Mesendoderm (in vitro differentiated cells): ENCODE measurements at regions not wholly inside any gene's neighbourhood (a gene's known extent, or its start where the extent isn't known, plus 50 kb on each side); places are given as distances from the start of the nearest gene placed in this dataset.
A peak's percentile ranks its signal among the peaks of the same experiment; 100 is the strongest.
"Not testable (repeated sequence)": the region's sequence is repeated elsewhere in the genome, so short reads cannot be mapped to it uniquely, and the experiment has no call there.

ENCODE experiments used
- DNase-seq: peaks from one replicate; pipeline ENCODE4 v3.0.0; 2013
- H2AK5ac ChIP-seq: 2 replicates; pipeline ENCODE4 v1.6.1; 2013; ENCODE audit warnings: low read length, inconsistent platforms
- H2BK120ac ChIP-seq: 2 replicates; pipeline ENCODE4 v1.6.1; 2013; ENCODE audit warnings: low read depth, mild to moderate bottlenecking, low read length, moderate library complexity, mixed read lengths
- H2BK15ac ChIP-seq: replicated peaks from 2 replicates; pipeline ENCODE4 v1.6.1; 2013; ENCODE audit warnings: low read depth, mild to moderate bottlenecking, moderate library complexity
- H2BK5ac ChIP-seq: 2 replicates; pipeline ENCODE4 v1.6.1; 2013; ENCODE audit warnings: low read length, inconsistent platforms
- H3K18ac ChIP-seq: 2 replicates; pipeline ENCODE4 v1.6.1; 2013; ENCODE audit warnings: mild to moderate bottlenecking, low read length, mixed read lengths
- H3K23ac ChIP-seq: one replicate; pipeline ENCODE4 v1.6.1; 2013; ENCODE audit warnings: low read length
- H3K27ac ChIP-seq: 2 replicates; pipeline ENCODE4 v1.5.1; 2013; ENCODE audit warnings: low read depth, mild to moderate bottlenecking, inconsistent platforms, low read length, moderate library complexity
- H3K27me3 ChIP-seq: 2 replicates; pipeline ENCODE4 v1.6.1; 2013; ENCODE audit warnings: low read length, control low read depth, mild to moderate bottlenecking, inconsistent platforms; ENCODE audit not compliant: insufficient read depth, poor library complexity
- H3K36me3 ChIP-seq: 2 replicates; pipeline ENCODE4 v1.6.1; 2013; ENCODE audit warnings: low read length, inconsistent platforms; ENCODE audit not compliant: control insufficient read depth, insufficient read depth
- H3K4ac ChIP-seq: one replicate; pipeline ENCODE4 v1.6.1; 2013; ENCODE audit warnings: low read depth, mild to moderate bottlenecking, low read length, moderate library complexity
- H3K4me1 ChIP-seq: 2 replicates; pipeline ENCODE4 v1.6.1; 2013; ENCODE audit warnings: low read depth, low read length, inconsistent platforms; ENCODE audit not compliant: control insufficient read depth
- H3K4me2 ChIP-seq: 2 replicates; pipeline ENCODE4 v1.6.1; 2013; ENCODE audit warnings: low read length
- H3K4me3 ChIP-seq: 2 replicates; pipeline ENCODE4 v1.5.1; 2013; ENCODE audit warnings: mild to moderate bottlenecking, low read length
- H3K56ac ChIP-seq: one replicate; pipeline ENCODE4 v1.6.1; 2013; ENCODE audit warnings: low read length
- H3K79me1 ChIP-seq: 2 replicates; pipeline ENCODE4 v1.6.1; 2013; ENCODE audit warnings: low read length, inconsistent platforms
- H3K79me2 ChIP-seq: 2 replicates; pipeline ENCODE4 v1.6.1; 2013; ENCODE audit warnings: mild to moderate bottlenecking, low read length; ENCODE audit not compliant: control insufficient read depth, insufficient read depth
- H3K9ac ChIP-seq: 2 replicates; pipeline ENCODE4 v1.6.1; 2013; ENCODE audit warnings: low read length, inconsistent platforms
- H4K5ac ChIP-seq: one replicate; pipeline ENCODE4 v1.6.1; 2013; ENCODE audit warnings: low read length
- H4K8ac ChIP-seq: one replicate; pipeline ENCODE4 v1.6.1; 2013; ENCODE audit warnings: low read depth, mild to moderate bottlenecking, control low read depth, low read length, moderate library complexity
- WGBS: extraction: QIAGEN DNeasy Blood & Tissue Kit; methylation state at CpG from one replicate; pipeline ENCODE4 v1.1.7; 2013; ENCODE audit warnings: low lambda C conversion rate, missing lambda C conversion rate; ENCODE audit not compliant: insufficient coverage; ENCODE audit errors: extremely low coverage; 5-methylcytosine and 5-hydroxymethylcytosine counted together

- no peak overlapping the region for H3K4ac ChIP-seq
- H3K79me1 ChIP-seq, result no peaks in the 10 kb centered on the region
- no peak overlapping the region for H2AK5ac ChIP-seq
- H4K5ac ChIP-seq, result no peak overlapping the region
- H3K27me3 ChIP-seq, result no peaks in the 10 kb centered on the region
- no peaks in the 10 kb centered on the region for H3K79me2 ChIP-seq
- no peak overlapping the region for H2BK5ac ChIP-seq
- no peak overlapping the region for H2BK120ac ChIP-seq
- WGBS, result no CpG with 5 or more reads among the region's 2 CpGs
- no peak overlapping the region for H3K4me2 ChIP-seq
- no peak overlapping the region for H3K4me3 ChIP-seq
- H3K23ac ChIP-seq, result no peak overlapping the region
- H3K18ac ChIP-seq, result no peak overlapping the region
- no peak for DNase-seq
- no peak overlapping the region for H4K8ac ChIP-seq
- H3K56ac ChIP-seq, result no peak overlapping the region
- no peak overlapping the region for H3K9ac ChIP-seq
- peaks cover 4% of the 10 kb centered on the region for H3K4me1 ChIP-seq
- no peak overlapping the region for H2BK15ac ChIP-seq
- no peak overlapping the region for H3K27ac ChIP-seq
- H3K36me3 ChIP-seq, result no peaks in the 10 kb centered on the region
Measured at GRCh38 chr4:123653236-123653635, 256.6 kb downstream of the SPRY1 start.

DNA sequence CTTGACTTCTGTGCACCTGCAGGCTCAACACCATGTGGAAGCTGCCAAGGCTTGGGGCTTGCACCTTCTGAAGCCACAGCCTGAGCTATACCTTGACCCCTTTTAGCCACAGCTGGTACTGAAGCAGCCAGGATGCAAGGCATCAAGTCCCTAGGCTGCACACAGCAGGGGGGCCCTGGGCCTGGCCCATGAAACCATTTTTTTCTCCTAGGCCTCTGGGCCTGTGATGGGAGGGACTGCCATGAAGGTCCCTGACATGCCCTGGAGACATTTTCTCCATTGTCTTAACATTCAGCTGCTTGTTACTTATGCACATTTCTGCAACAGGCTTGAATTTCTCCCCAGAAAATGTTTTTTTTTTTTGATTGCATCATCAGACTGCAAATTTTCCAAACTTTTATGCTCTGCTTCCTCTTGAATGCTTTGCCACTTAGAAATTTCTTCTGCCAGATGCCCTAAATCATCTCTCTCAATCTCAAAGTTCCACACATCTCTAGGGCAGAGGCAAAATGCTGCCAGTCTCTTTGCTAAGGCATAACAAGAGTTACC, 260.2 kb downstream of the SPRY1 start:
- not testable (repeated sequence) for H2AK5ac ChIP-seq, H3K79me2 ChIP-seq, H3K56ac ChIP-seq, H3K4me3 ChIP-seq, H4K5ac ChIP-seq, H3K18ac ChIP-seq, H3K23ac ChIP-seq, H3K36me3 ChIP-seq, H4K8ac ChIP-seq, H2BK15ac ChIP-seq, H3K27me3 ChIP-seq, H3K9ac ChIP-seq, H3K79me1 ChIP-seq, H2BK120ac ChIP-seq, H3K27ac ChIP-seq, H3K4ac ChIP-seq, DNase-seq, H3K4me2 ChIP-seq, H3K4me1 ChIP-seq, H2BK5ac ChIP-seq

- WGBS, result no CpG with 5 or more reads among the region's 2 CpGs
Measured at GRCh38 chr4:123657606-123658005, 261.0 kb downstream of the SPRY1 start.

GRCh38 chr4:123659262-123659661, 262.7 kb downstream of the SPRY1 start:
- no peak for DNase-seq
- Histone ChIP-seq H3K4me2 (no peak overlapping the region), H4K5ac (no peak overlapping the region), H2BK120ac (no peak overlapping the region), H3K56ac (no peak overlapping the region), H3K4me1 (no peaks in the 10 kb centered on the region), H2BK5ac (no peak overlapping the region), H3K36me3 (no peaks in the 10 kb centered on the region), H3K23ac (no peak overlapping the region), H2AK5ac (no peak overlapping the region), H4K8ac (no peak overlapping the region), H3K4me3 (no peak overlapping the region), H3K79me1 (no peaks in the 10 kb centered on the region), H3K27me3 (no peaks in the 10 kb centered on the region), H3K9ac (no peak overlapping the region), H3K18ac (no peak overlapping the region), H3K4ac (no peak overlapping the region), H3K79me2 (no peaks in the 10 kb centered on the region), H3K27ac (no peak overlapping the region), H2BK15ac (no peak overlapping the region)

More at GRCh38 chr4:123657606-123658005, 261.0 kb downstream of the SPRY1 start:
- H3K18ac ChIP-seq, H3K36me3 ChIP-seq, H3K9ac ChIP-seq, H3K4ac ChIP-seq, H2BK120ac ChIP-seq, H3K79me2 ChIP-seq, H3K4me2 ChIP-seq, H2AK5ac ChIP-seq, H3K79me1 ChIP-seq, H4K5ac ChIP-seq, H3K23ac ChIP-seq, H3K4me3 ChIP-seq, H2BK5ac ChIP-seq, H3K4me1 ChIP-seq, H3K27ac ChIP-seq, H3K27me3 ChIP-seq, H2BK15ac ChIP-seq, DNase-seq, H4K8ac ChIP-seq, H3K56ac ChIP-seq: not testable (repeated sequence)

- DNase-seq, result peak; percentile 53
- no CpG with 5 or more reads among the region's 1 CpG for WGBS
Measured at GRCh38 chr4:123659730-123660129, 263.1 kb downstream of the SPRY1 start.

DNA sequence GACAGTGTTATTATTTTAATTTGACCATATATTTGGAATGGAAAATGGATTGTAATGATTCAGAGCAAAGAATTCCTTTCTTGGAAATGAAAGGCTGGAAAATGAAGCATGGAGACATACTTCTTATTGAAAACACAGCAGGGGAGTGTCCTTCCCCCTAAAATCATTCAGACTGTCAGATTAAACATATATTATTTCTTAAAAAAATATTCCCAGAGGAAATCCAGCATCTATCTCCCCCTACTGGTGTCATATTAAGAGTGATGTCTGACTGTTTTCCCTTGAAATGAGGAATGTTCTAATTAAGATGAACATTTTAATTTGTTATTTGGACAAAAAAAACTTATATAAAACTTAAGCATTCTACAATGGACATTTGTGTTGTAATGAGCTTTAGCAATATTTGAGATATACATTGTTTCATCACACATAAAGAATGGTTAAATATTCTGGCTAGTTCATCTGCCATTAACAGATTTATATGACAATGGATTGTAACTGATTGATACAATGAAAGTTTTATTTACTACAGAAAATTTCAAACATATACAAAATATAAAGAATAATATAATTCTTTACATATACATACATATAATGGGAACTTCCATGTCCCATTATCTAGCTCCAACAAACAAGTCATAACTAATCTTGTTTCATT, 264.6 kb downstream of the SPRY1 start:
- H4K5ac ChIP-seq, result no peak overlapping the region
- DNase-seq, result no peak
- H3K79me1 ChIP-seq, result no peaks in the 10 kb centered on the region
- H2BK15ac ChIP-seq, result no peak overlapping the region
- H3K18ac ChIP-seq, result no peak overlapping the region
- no peak overlapping the region for H3K4me2 ChIP-seq
- H3K9ac ChIP-seq, result no peak overlapping the region
- no peaks in the 10 kb centered on the region for H3K27me3 ChIP-seq
- H3K56ac ChIP-seq, result no peak overlapping the region
- no peaks in the 10 kb centered on the region for H3K36me3 ChIP-seq
- no peak overlapping the region for H4K8ac ChIP-seq
- no peak overlapping the region for H3K4me3 ChIP-seq
- H3K79me2 ChIP-seq, result no peaks in the 10 kb centered on the region
- no peak overlapping the region for H3K4ac ChIP-seq
- H3K4me1 ChIP-seq, result no peaks in the 10 kb centered on the region
- no peak overlapping the region for H3K23ac ChIP-seq
- no peak overlapping the region for H2BK120ac ChIP-seq
- H3K27ac ChIP-seq, result no peak overlapping the region
- H2AK5ac ChIP-seq, result no peak overlapping the region
- no peak overlapping the region for H2BK5ac ChIP-seq

More at GRCh38 chr4:123659730-123660129, 263.1 kb downstream of the SPRY1 start:
- H4K8ac ChIP-seq, result no peak overlapping the region
- H3K56ac ChIP-seq, result no peak overlapping the region
- H3K18ac ChIP-seq, result no peak overlapping the region
- no peak overlapping the region for H2AK5ac ChIP-seq
- H3K4me2 ChIP-seq, result no peak overlapping the region
- no peak overlapping the region for H2BK5ac ChIP-seq
- H3K23ac ChIP-seq, result no peak overlapping the region
- H2BK120ac ChIP-seq, result no peak overlapping the region
- H3K9ac ChIP-seq, result no peak overlapping the region
- no peaks in the 10 kb centered on the region for H3K27me3 ChIP-seq
- no peak overlapping the region for H3K4me3 ChIP-seq
- H4K5ac ChIP-seq, result no peak overlapping the region
- H3K79me1 ChIP-seq, result no peaks in the 10 kb centered on the region
- H3K4me1 ChIP-seq, result no peaks in the 10 kb centered on the region
- H2BK15ac ChIP-seq, result no peak overlapping the region
- no peaks in the 10 kb centered on the region for H3K79me2 ChIP-seq
- H3K27ac ChIP-seq, result no peak overlapping the region
- H3K4ac ChIP-seq, result no peak overlapping the region
- H3K36me3 ChIP-seq, result no peaks in the 10 kb centered on the region
